ENCODE measurements at regions not wholly inside any gene's neighbourhood (a gene's known extent, or its start where the extent isn't known, plus 50 kb on each side); places are given as distances from the start of the nearest gene placed in this dataset.

GRCh38 chr5:42930934-42931333 lies 109.2 kb downstream of the ANXA2R start:
- Histone ChIP-seq H3K23ac (ENCODE audit: low read length) (no peak overlapping the region), H3K27ac (ENCODE audit: low read depth, low read length) (no peak overlapping the region), H3K4me2 (ENCODE audit: low read length) (no peak overlapping the region), H3K9me3 (ENCODE audit: insufficient read depth, low read depth, low read length) (peaks cover 6% of the 10 kb centered on the region), H3K79me2 (ENCODE audit: control insufficient read depth, insufficient read depth, low read length, poor library complexity) (no peaks in the 10 kb centered on the region), H3K4me3 (ENCODE audit: low read depth, low read length) (no peak overlapping the region), H4K8ac (ENCODE audit: low read depth, low read length) (no peak overlapping the region), H2BK5ac (ENCODE audit: low read depth, low read length, poor library complexity) (no peak overlapping the region), H3K79me1 (ENCODE audit: low read length) (no peaks in the 10 kb centered on the region), H2AK5ac (ENCODE audit: low read length) (no peak overlapping the region), H2BK120ac (ENCODE audit: insufficient read depth, low read length, poor library complexity) (no peak overlapping the region), H2BK12ac (ENCODE audit: low read length) (no peak overlapping the region), H3K9ac (ENCODE audit: low read length) (no peak overlapping the region), H3K4ac (ENCODE audit: low read depth, low read length) (no peak overlapping the region), H2AFZ (ENCODE audit: insufficient read depth, low read length, poor library complexity) (no peak overlapping the region), H4K12ac (ENCODE audit: low read depth, low read length) (no peak overlapping the region), H4K91ac (ENCODE audit: low read depth, low read length) (no peak overlapping the region), H3K4me1 (ENCODE audit: control insufficient read depth in 1 of 2, insufficient read depth in 2 of 2, low read length in 2 of 2) (no peaks in the 10 kb centered on the region), H3K18ac (ENCODE audit: low read length) (no peak overlapping the region), H3K27me3 (ENCODE audit: insufficient read depth, low read length) (no peaks in the 10 kb centered on the region), H3K14ac (ENCODE audit: low read length) (no peak overlapping the region), H3K36me3 (ENCODE audit: control insufficient read depth in 1 of 2, insufficient read depth in 2 of 2, low read length in 2 of 2) (no peaks in the 10 kb centered on the region)
- no CpG with 5 or more reads among the region's 1 CpG for WGBS (ENCODE audit: extremely low coverage, insufficient coverage, insufficient read length)
- DNase-seq = no peak

- H3K4me1 ChIP-seq (ENCODE audit: control insufficient read depth in 1 of 2, insufficient read depth in 2 of 2, low read length in 2 of 2) = no peaks in the 10 kb centered on the region
- H3K4me3 ChIP-seq (ENCODE audit: low read depth, low read length) = no peak overlapping the region
- no peaks in the 10 kb centered on the region for H3K27me3 ChIP-seq (ENCODE audit: insufficient read depth, low read length)
- H3K9ac ChIP-seq (ENCODE audit: low read length) = no peak overlapping the region
- no peak overlapping the region for H2AK5ac ChIP-seq (ENCODE audit: low read length)
- no peak overlapping the region for H2AFZ ChIP-seq (ENCODE audit: insufficient read depth, low read length, poor library complexity)
- no CpG with 5 or more reads among the region's 4 CpGs for WGBS (ENCODE audit: extremely low coverage, insufficient coverage, insufficient read length)
- no peak overlapping the region for H2BK120ac ChIP-seq (ENCODE audit: insufficient read depth, low read length, poor library complexity)
- DNase-seq = no peak
- no peak overlapping the region for H4K12ac ChIP-seq (ENCODE audit: low read depth, low read length)
- no peak overlapping the region for H3K4me2 ChIP-seq (ENCODE audit: low read length)
- no peak overlapping the region for H3K18ac ChIP-seq (ENCODE audit: low read length)
- no peak overlapping the region for H2BK5ac ChIP-seq (ENCODE audit: low read depth, low read length, poor library complexity)
- no peak overlapping the region for H3K4ac ChIP-seq (ENCODE audit: low read depth, low read length)
- H3K79me1 ChIP-seq (ENCODE audit: low read length) = no peaks in the 10 kb centered on the region
- H4K8ac ChIP-seq (ENCODE audit: low read depth, low read length) = no peak overlapping the region
- H3K9me3 ChIP-seq (ENCODE audit: insufficient read depth, low read depth, low read length) = peaks cover 6% of the 10 kb centered on the region
- no peak overlapping the region for H4K91ac ChIP-seq (ENCODE audit: low read depth, low read length)
- no peak overlapping the region for H3K14ac ChIP-seq (ENCODE audit: low read length)
- H3K79me2 ChIP-seq (ENCODE audit: control insufficient read depth, insufficient read depth, low read length, poor library complexity) = no peaks in the 10 kb centered on the region
- H3K23ac ChIP-seq (ENCODE audit: low read length) = no peak overlapping the region
- H3K27ac ChIP-seq (ENCODE audit: low read depth, low read length) = no peak overlapping the region
- H2BK12ac ChIP-seq (ENCODE audit: low read length) = no peak overlapping the region
- H3K36me3 ChIP-seq (ENCODE audit: control insufficient read depth in 1 of 2, insufficient read depth in 2 of 2, low read length in 2 of 2) = no peaks in the 10 kb centered on the region
Observed at GRCh38 chr5:42929871-42930270, 110.2 kb downstream of the ANXA2R start.

- Histone ChIP-seq H3K9ac (ENCODE audit: low read length) (no peak overlapping the region), H2BK12ac (ENCODE audit: low read length) (no peak overlapping the region), H3K79me1 (ENCODE audit: low read length) (no peaks in the 10 kb centered on the region), H4K12ac (ENCODE audit: low read depth, low read length) (no peak overlapping the region), H3K23ac (ENCODE audit: low read length) (no peak overlapping the region), H2BK5ac (ENCODE audit: low read depth, low read length, poor library complexity) (no peak overlapping the region), H4K8ac (ENCODE audit: low read depth, low read length) (no peak overlapping the region), H3K9me3 (ENCODE audit: insufficient read depth, low read depth, low read length) (peaks cover 12% of the 10 kb centered on the region), H2BK120ac (ENCODE audit: insufficient read depth, low read length, poor library complexity) (no peak overlapping the region), H3K4me2 (ENCODE audit: low read length) (no peak overlapping the region), H3K36me3 (ENCODE audit: control insufficient read depth in 1 of 2, insufficient read depth in 2 of 2, low read length in 2 of 2) (no peaks in the 10 kb centered on the region), H3K18ac (ENCODE audit: low read length) (no peak overlapping the region), H4K91ac (ENCODE audit: low read depth, low read length) (no peak overlapping the region), H3K14ac (ENCODE audit: low read length) (no peak overlapping the region), H3K4me1 (ENCODE audit: control insufficient read depth in 1 of 2, insufficient read depth in 2 of 2, low read length in 2 of 2) (no peaks in the 10 kb centered on the region), H3K4me3 (ENCODE audit: low read depth, low read length) (no peak overlapping the region), H3K4ac (ENCODE audit: low read depth, low read length) (no peak overlapping the region), H2AFZ (ENCODE audit: insufficient read depth, low read length, poor library complexity) (no peak overlapping the region), H3K79me2 (ENCODE audit: control insufficient read depth, insufficient read depth, low read length, poor library complexity) (no peaks in the 10 kb centered on the region), H3K27ac (ENCODE audit: low read depth, low read length) (no peak overlapping the region), H3K27me3 (ENCODE audit: insufficient read depth, low read length) (no peaks in the 10 kb centered on the region), H2AK5ac (ENCODE audit: low read length) (no peak overlapping the region)
- WGBS (ENCODE audit: extremely low coverage, insufficient coverage, insufficient read length) = no CpG with 5 or more reads among the region's 8 CpGs
- DNase-seq = no peak
Observed at GRCh38 chr5:42927730-42928129, 112.4 kb downstream of the ANXA2R start.

GRCh38 chr5:42924686-42925085 lies 113.0 kb upstream of the SELENOP start:
- H3K4me1 ChIP-seq (ENCODE audit: control insufficient read depth in 1 of 2, insufficient read depth in 2 of 2, low read length in 2 of 2) = no peaks in the 10 kb centered on the region
- WGBS (ENCODE audit: extremely low coverage, insufficient coverage, insufficient read length) = no CpG with 5 or more reads among the region's 16 CpGs
- peaks cover 8% of the 10 kb centered on the region for H3K9me3 ChIP-seq (ENCODE audit: insufficient read depth, low read depth, low read length)
- no peaks in the 10 kb centered on the region for H3K36me3 ChIP-seq (ENCODE audit: control insufficient read depth in 1 of 2, insufficient read depth in 2 of 2, low read length in 2 of 2)
- no peak overlapping the region for H3K18ac ChIP-seq (ENCODE audit: low read length)
- H3K79me2 ChIP-seq (ENCODE audit: control insufficient read depth, insufficient read depth, low read length, poor library complexity) = no peaks in the 10 kb centered on the region
- no peak overlapping the region for H2BK120ac ChIP-seq (ENCODE audit: insufficient read depth, low read length, poor library complexity)
- H3K79me1 ChIP-seq (ENCODE audit: low read length) = no peaks in the 10 kb centered on the region
- H3K14ac ChIP-seq (ENCODE audit: low read length) = no peak overlapping the region
- H4K8ac ChIP-seq (ENCODE audit: low read depth, low read length) = no peak overlapping the region
- no peak overlapping the region for H3K4me3 ChIP-seq (ENCODE audit: low read depth, low read length)
- DNase-seq = no peak
- no peak overlapping the region for H4K12ac ChIP-seq (ENCODE audit: low read depth, low read length)
- H4K91ac ChIP-seq (ENCODE audit: low read depth, low read length) = no peak overlapping the region
- no peak overlapping the region for H2AFZ ChIP-seq (ENCODE audit: insufficient read depth, low read length, poor library complexity)
- H3K4ac ChIP-seq (ENCODE audit: low read depth, low read length) = no peak overlapping the region
- no peak overlapping the region for H2AK5ac ChIP-seq (ENCODE audit: low read length)
- H3K23ac ChIP-seq (ENCODE audit: low read length) = no peak overlapping the region
- no peaks in the 10 kb centered on the region for H3K27me3 ChIP-seq (ENCODE audit: insufficient read depth, low read length)
- H3K27ac ChIP-seq (ENCODE audit: low read depth, low read length) = no peak overlapping the region
- no peak overlapping the region for H3K4me2 ChIP-seq (ENCODE audit: low read length)
- H2BK12ac ChIP-seq (ENCODE audit: low read length) = no peak overlapping the region
- no peak overlapping the region for H2BK5ac ChIP-seq (ENCODE audit: low read depth, low read length, poor library complexity)
- no peak overlapping the region for H3K9ac ChIP-seq (ENCODE audit: low read length)
